GM21526 (cell line): ENCODE measurements at regions not wholly inside any gene's neighbourhood (a gene's known extent, or its start where the extent isn't known, plus 50 kb on each side); places are given as distances from the start of the nearest gene placed in this dataset.

Experiments used
- ATAC-seq: cut with Tn5 transposase; IDR thresholded peaks from one replicate; pipeline ENCODE4 v1.9.1; 2021; ENCODE audit warnings: moderate library complexity; ENCODE audit not compliant: unreplicated experiment, low FRiP score

GRCh38 chr16:87067836-87068761 is 249.1 kb downstream of the C16orf95 start:
- no peak for ATAC-seq

- no peak for ATAC-seq
These were observed 248.4 kb downstream of the C16orf95 start for GRCh38 chr16:87068762-87069150.

GRCh38 chr16:87070657-87071056 is 246.5 kb downstream of the C16orf95 start:
- ATAC-seq, result no peak

- ATAC-seq, result no peak
These were observed 245.1 kb downstream of the C16orf95 start for GRCh38 chr16:87072101-87072500.

- ATAC-seq, result peak; percentile 86
These were observed 242.4 kb downstream of the C16orf95 start for GRCh38 chr16:87074641-87075318.

- no peak for ATAC-seq
These were observed 241.8 kb downstream of the C16orf95 start for GRCh38 chr16:87075319-87075860.

GRCh38 chr16:87076331-87076949 is 240.8 kb downstream of the C16orf95 start:
- no peak for ATAC-seq

- no peak for ATAC-seq
These were observed 240.0 kb downstream of the C16orf95 start for GRCh38 chr16:87076950-87077749.

- no peak for ATAC-seq
These were observed 239.5 kb downstream of the C16orf95 start for GRCh38 chr16:87077750-87078127.

GRCh38 chr16:87080571-87081167 is 236.5 kb downstream of the C16orf95 start:
- no peak for ATAC-seq

GRCh38 chr16:87085441-87085840 is 231.8 kb downstream of the C16orf95 start:
- no peak for ATAC-seq

GRCh38 chr16:87086156-87086555 is 231.0 kb downstream of the C16orf95 start:
- no peak for ATAC-seq

GRCh38 chr16:87086575-87086974 is 230.6 kb downstream of the C16orf95 start:
- ATAC-seq, result no peak

- ATAC-seq, result no peak
These were observed 224.2 kb downstream of the C16orf95 start for GRCh38 chr16:87092958-87093357.

GRCh38 chr16:87093804-87094555 is 223.2 kb downstream of the C16orf95 start:
- no peak for ATAC-seq

- no peak for ATAC-seq
These were observed 222.7 kb downstream of the C16orf95 start for GRCh38 chr16:87094556-87094865.

- no peak for ATAC-seq
These were observed 221.9 kb downstream of the C16orf95 start for GRCh38 chr16:87095271-87095670.

GRCh38 chr16:87096746-87097333 is 220.4 kb downstream of the C16orf95 start:
- no peak for ATAC-seq

GRCh38 chr16:87098361-87098760 is 218.8 kb downstream of the C16orf95 start:
- no peak for ATAC-seq
